ENCODE measurements at regions not wholly inside any gene's neighbourhood (a gene's known extent, or its start where the extent isn't known, plus 50 kb on each side); places are given as distances from the start of the nearest gene placed in this dataset.
"Not testable (repeated sequence)": the region's sequence is repeated elsewhere in the genome, so short reads cannot be mapped to it uniquely, and the experiment has no call there.

DNA sequence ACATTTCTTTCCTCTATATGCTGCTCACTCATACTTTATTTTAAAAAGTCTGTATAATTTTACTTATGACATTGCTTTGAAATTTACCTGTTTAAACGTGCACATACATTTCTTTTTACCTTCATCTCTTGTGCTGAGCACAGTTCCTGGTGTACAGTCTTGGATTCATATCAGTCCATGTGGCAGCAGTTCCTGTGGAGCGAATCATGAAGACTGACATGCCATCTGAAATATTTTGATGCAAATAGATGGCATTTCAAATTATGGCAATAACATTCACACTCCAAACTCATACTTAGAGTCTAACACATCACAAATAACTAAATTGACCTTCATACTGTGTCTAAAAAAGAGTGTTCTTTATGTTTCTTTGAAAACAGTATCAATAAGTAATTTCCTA, 90.3 kb upstream of the CDH2 start:
- no peaks in the 10 kb centered on the region for H3K27me3 ChIP-seq (ENCODE audit: control insufficient read depth, insufficient read depth, low read length)
- no peaks in the 10 kb centered on the region for H3K36me3 ChIP-seq (replicated peaks; ENCODE audit: control insufficient read depth, insufficient read depth, low read length)
- DNase-seq: no peak
- H3K4me3 ChIP-seq (ENCODE audit: insufficient read depth, low read depth, low read length): no peak overlapping the region

- DNase-seq: no peak
These were observed 79.2 kb upstream of the CDH2 start for GRCh38 chr18:28256166-28256565.

GRCh38 chr18:28248653-28249052, 71.7 kb upstream of the CDH2 start:
- Histone ChIP-seq H3K27me3 (ENCODE audit: control insufficient read depth, insufficient read depth, low read length) (no peaks in the 10 kb centered on the region), H3K4me3 (ENCODE audit: insufficient read depth, low read depth, low read length) (no peak overlapping the region), H3K36me3 (replicated peaks; ENCODE audit: control insufficient read depth, insufficient read depth, low read length) (no peaks in the 10 kb centered on the region)
- peak; percentile 38 for DNase-seq

More at GRCh38 chr18:28256166-28256565, 79.2 kb upstream of the CDH2 start:
- H3K27me3 ChIP-seq (ENCODE audit: control insufficient read depth, insufficient read depth, low read length): no peaks in the 10 kb centered on the region
- no peak overlapping the region for H3K4me3 ChIP-seq (ENCODE audit: insufficient read depth, low read depth, low read length)
- H3K36me3 ChIP-seq (replicated peaks; ENCODE audit: control insufficient read depth, insufficient read depth, low read length): no peaks in the 10 kb centered on the region

DNA sequence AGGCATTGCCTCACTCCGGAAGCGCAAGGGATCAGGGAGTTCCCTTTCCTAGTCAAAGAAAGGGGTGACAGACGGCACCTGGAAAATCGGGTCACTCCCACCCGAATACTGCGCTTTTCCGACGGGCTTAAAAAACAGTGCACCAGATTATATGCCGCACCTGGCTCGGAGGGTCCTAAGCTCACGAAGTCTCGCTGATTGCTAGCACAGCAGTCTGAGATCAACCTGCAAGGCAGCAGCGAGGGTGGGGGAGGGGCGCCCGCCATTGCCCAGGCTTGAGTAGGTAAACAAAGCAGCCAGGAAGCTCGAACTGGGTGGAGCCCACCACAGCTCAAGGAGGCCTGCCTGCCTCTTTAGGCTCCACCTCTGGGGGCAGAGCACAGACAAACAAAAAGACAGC, 63.7 kb upstream of the CDH2 start:
- H3K4me3 ChIP-seq (ENCODE audit: insufficient read depth, low read depth, low read length): peak overlapping the region; percentile 32
- H3K27me3 ChIP-seq (ENCODE audit: control insufficient read depth, insufficient read depth, low read length); H3K36me3 ChIP-seq (replicated peaks; ENCODE audit: control insufficient read depth, insufficient read depth, low read length); DNase-seq: not testable (repeated sequence)

GRCh38 chr18:28236487-28236886, 59.6 kb upstream of the CDH2 start:
- DNase-seq: no peak
- Histone ChIP-seq H3K36me3 (replicated peaks; ENCODE audit: control insufficient read depth, insufficient read depth, low read length) (no peaks in the 10 kb centered on the region), H3K4me3 (ENCODE audit: insufficient read depth, low read depth, low read length) (no peak overlapping the region), H3K27me3 (ENCODE audit: control insufficient read depth, insufficient read depth, low read length) (no peaks in the 10 kb centered on the region)

Data from H7 (cell line).